OCI-LY1 (cell line): ENCODE measurements at regions not wholly inside any gene's neighbourhood (a gene's known extent, or its start where the extent isn't known, plus 50 kb on each side); places are given as distances from the start of the nearest gene placed in this dataset.

Experiments used
- CTCF ChIP-seq: fragments of 200-600 bp; sonication (generic), shearing (Covaris generic); IDR thresholded peaks from 2 replicates; pipeline ENCODE4 v1.5.1; 2017; ENCODE audit warnings: mild to moderate bottlenecking, antibody characterized with exemption, low read length, moderate library complexity, mixed read lengths
- EZH2 ChIP-seq: fragments of 200-600 bp; sonication (generic), shearing (Covaris generic); IDR thresholded peaks from 2 replicates; pipeline ENCODE4 v1.8.0; 2017; ENCODE audit warnings: borderline replicate concordance, mixed run types, mild to moderate bottlenecking, antibody characterized with exemption, low read length, moderate library complexity, mixed read lengths

GRCh38 chr4:177511611-177512010 lies 69.4 kb upstream of the AGA start:
- TF ChIP-seq CTCF (no peak), EZH2 (no peak)
